ENCODE measurements at regions not wholly inside any gene's neighbourhood (a gene's known extent, or its start where the extent isn't known, plus 50 kb on each side); places are given as distances from the start of the nearest gene placed in this dataset.
"Not testable (repeated sequence)": the region's sequence is repeated elsewhere in the genome, so short reads cannot be mapped to it uniquely, and the experiment has no call there.

GRCh38 chr17:14723349-14723748, 422.5 kb downstream of the HS3ST3B1 start:
- TF ChIP-seq ZNF12 (CRISPR knock-in tag; IDR thresholded peaks at IDR 0.05); CTCF (CRISPR knock-in tag; IDR thresholded peaks at IDR 0.05); NR2C2 (CRISPR knock-in tag; IDR thresholded peaks at IDR 0.05; ENCODE audit: borderline replicate concordance); CC2D1A (CRISPR knock-in tag; IDR thresholded peaks at IDR 0.05); ATF3 (CRISPR knock-in tag; IDR thresholded peaks at IDR 0.05); NAIF1 (CRISPR knock-in tag; IDR thresholded peaks at IDR 0.05; ENCODE audit: borderline replicate concordance); ZNF629 (CRISPR knock-in tag; conservative IDR thresholded peaks at IDR 0.05); HDAC2 (CRISPR knock-in tag; IDR thresholded peaks at IDR 0.05); CBX2 (IDR thresholded peaks at IDR 0.05; ENCODE audit: low read depth, low read length); CBX2 (CRISPR knock-in tag; IDR thresholded peaks at IDR 0.05; ENCODE audit: low read depth); CEBPB (IDR thresholded peaks at IDR 0.05; ENCODE audit: borderline replicate concordance, low read depth, low read length); PHB2 (IDR thresholded peaks at IDR 0.05; ENCODE audit: partially characterized antibody): not testable (repeated sequence)

Data from HepG2 (cell line).